Skeletal muscle satellite cell (primary cell): ENCODE measurements at regions not wholly inside any gene's neighbourhood (a gene's known extent, or its start where the extent isn't known, plus 50 kb on each side); places are given as distances from the start of the nearest gene placed in this dataset.

ENCODE experiments used
- H3K27me3 ChIP-seq: 2 replicates; pipeline ENCODE4 v1.7.0; 2013; ENCODE audit warnings: low read length; ENCODE audit not compliant: control insufficient read depth, insufficient read depth
- H3K36me3 ChIP-seq: 2 replicates; pipeline ENCODE4 v1.7.0; 2013; ENCODE audit warnings: mild to moderate bottlenecking, control low read depth, low read length; ENCODE audit not compliant: insufficient read depth
- H3K4me1 ChIP-seq: 2 replicates; pipeline ENCODE4 v1.7.0; 2013; ENCODE audit warnings: low read length; ENCODE audit not compliant: control insufficient read depth, insufficient read depth
- H3K4me2 ChIP-seq: 2 replicates; pipeline ENCODE4 v1.7.0; 2013; ENCODE audit warnings: mild to moderate bottlenecking, low read length
- H3K4me3 ChIP-seq: 2 replicates; pipeline ENCODE4 v1.7.0; 2013; ENCODE audit warnings: low read length
- H3K9ac ChIP-seq: 2 replicates; pipeline ENCODE4 v1.7.0; 2013; ENCODE audit warnings: mild to moderate bottlenecking, low read depth, low read length, moderate library complexity
- H3K9me3 ChIP-seq: replicated peaks from 2 replicates; pipeline ENCODE4 v1.7.0; 2013; ENCODE audit warnings: mild to moderate bottlenecking, control low read depth, low read length

GRCh38 chr5:30874241-30875034 is 319.0 kb upstream of the CDH6 start:
- Histone ChIP-seq H3K36me3 (no peaks in the 10 kb centered on the region), H3K4me1 (no peaks in the 10 kb centered on the region), H3K27me3 (no peaks in the 10 kb centered on the region), H3K9ac (no peak overlapping the region), H3K4me2 (no peak overlapping the region), H3K9me3 (peaks cover 12% of the 10 kb centered on the region), H3K4me3 (no peak overlapping the region)

- no peaks in the 10 kb centered on the region for H3K27me3 ChIP-seq
- H3K4me3 ChIP-seq: no peak overlapping the region
- H3K4me2 ChIP-seq: no peak overlapping the region
- H3K4me1 ChIP-seq: no peaks in the 10 kb centered on the region
- H3K36me3 ChIP-seq: no peaks in the 10 kb centered on the region
- peaks cover 4% of the 10 kb centered on the region for H3K9me3 ChIP-seq
- no peak overlapping the region for H3K9ac ChIP-seq
These were observed 322.3 kb upstream of the CDH6 start for GRCh38 chr5:30871196-30871595.

GRCh38 chr5:30867711-30868110 is 325.8 kb upstream of the CDH6 start:
- no peak overlapping the region for H3K4me2 ChIP-seq
- H3K9ac ChIP-seq: no peak overlapping the region
- no peaks in the 10 kb centered on the region for H3K36me3 ChIP-seq
- H3K4me1 ChIP-seq: no peaks in the 10 kb centered on the region
- H3K9me3 ChIP-seq: peaks cover 4% of the 10 kb centered on the region
- no peaks in the 10 kb centered on the region for H3K27me3 ChIP-seq
- no peak overlapping the region for H3K4me3 ChIP-seq

- Histone ChIP-seq H3K9me3 (peaks cover 4% of the 10 kb centered on the region), H3K4me3 (no peak overlapping the region), H3K4me1 (no peaks in the 10 kb centered on the region), H3K4me2 (no peak overlapping the region), H3K9ac (no peak overlapping the region), H3K36me3 (no peaks in the 10 kb centered on the region), H3K27me3 (no peaks in the 10 kb centered on the region)
These were observed 327.3 kb upstream of the CDH6 start for GRCh38 chr5:30866142-30866541.

GRCh38 chr5:30856242-30856641 is 337.2 kb upstream of the CDH6 start:
- no peaks in the 10 kb centered on the region for H3K4me1 ChIP-seq
- H3K9me3 ChIP-seq: peaks cover 7% of the 10 kb centered on the region
- no peaks in the 10 kb centered on the region for H3K27me3 ChIP-seq
- no peak overlapping the region for H3K4me2 ChIP-seq
- no peak overlapping the region for H3K4me3 ChIP-seq
- H3K36me3 ChIP-seq: no peaks in the 10 kb centered on the region
- no peak overlapping the region for H3K9ac ChIP-seq

GRCh38 chr5:30853158-30853557 is 340.3 kb upstream of the CDH6 start:
- Histone ChIP-seq H3K4me3 (no peak overlapping the region), H3K4me2 (no peak overlapping the region), H3K9me3 (peaks cover 10% of the 10 kb centered on the region)

GRCh38 chr5:30850866-30851265 is 342.6 kb upstream of the CDH6 start:
- H3K9me3 ChIP-seq: peaks cover 7% of the 10 kb centered on the region
- H3K4me3 ChIP-seq: no peak overlapping the region
- H3K9ac ChIP-seq: no peak overlapping the region
- no peak overlapping the region for H3K4me2 ChIP-seq
- H3K36me3 ChIP-seq: no peaks in the 10 kb centered on the region
- no peaks in the 10 kb centered on the region for H3K27me3 ChIP-seq
- no peaks in the 10 kb centered on the region for H3K4me1 ChIP-seq

More at GRCh38 chr5:30853158-30853557, 340.3 kb upstream of the CDH6 start:
- H3K4me1 ChIP-seq: no peaks in the 10 kb centered on the region
- no peaks in the 10 kb centered on the region for H3K36me3 ChIP-seq
- no peaks in the 10 kb centered on the region for H3K27me3 ChIP-seq
- H3K9ac ChIP-seq: no peak overlapping the region

- no peaks in the 10 kb centered on the region for H3K36me3 ChIP-seq
- H3K27me3 ChIP-seq: no peaks in the 10 kb centered on the region
- no peak overlapping the region for H3K4me3 ChIP-seq
- no peak overlapping the region for H3K9ac ChIP-seq
- H3K4me1 ChIP-seq: no peaks in the 10 kb centered on the region
- H3K9me3 ChIP-seq: peaks cover 4% of the 10 kb centered on the region
- no peak overlapping the region for H3K4me2 ChIP-seq
These were observed 343.4 kb upstream of the CDH6 start for GRCh38 chr5:30849931-30850710.

- Histone ChIP-seq H3K9me3 (peaks cover 3% of the 10 kb centered on the region), H3K4me1 (no peaks in the 10 kb centered on the region), H3K4me2 (no peak overlapping the region), H3K4me3 (no peak overlapping the region), H3K36me3 (no peaks in the 10 kb centered on the region), H3K27me3 (no peaks in the 10 kb centered on the region), H3K9ac (no peak overlapping the region)
These were observed 347.3 kb upstream of the CDH6 start for GRCh38 chr5:30846171-30846570.

GRCh38 chr5:30845194-30845593 is 348.3 kb upstream of the CDH6 start:
- H3K9me3 ChIP-seq: peaks cover 3% of the 10 kb centered on the region

GRCh38 chr5:30843541-30843940 is 349.9 kb upstream of the CDH6 start:
- Histone ChIP-seq H3K36me3 (no peaks in the 10 kb centered on the region), H3K4me2 (no peak overlapping the region), H3K27me3 (no peaks in the 10 kb centered on the region), H3K9me3 (peaks cover under 1% of the 10 kb centered on the region), H3K9ac (no peak overlapping the region), H3K4me3 (no peak overlapping the region), H3K4me1 (no peaks in the 10 kb centered on the region)

More at GRCh38 chr5:30845194-30845593, 348.3 kb upstream of the CDH6 start:
- Histone ChIP-seq H3K27me3 (no peaks in the 10 kb centered on the region), H3K4me2 (no peak overlapping the region), H3K9ac (no peak overlapping the region), H3K4me3 (no peak overlapping the region), H3K36me3 (no peaks in the 10 kb centered on the region), H3K4me1 (no peaks in the 10 kb centered on the region)
